Astrocyte (in vitro differentiated cells and primary cell): ENCODE measurements at regions not wholly inside any gene's neighbourhood (a gene's known extent, or its start where the extent isn't known, plus 50 kb on each side); places are given as distances from the start of the nearest gene placed in this dataset.
"Not testable (repeated sequence)": the region's sequence is repeated elsewhere in the genome, so short reads cannot be mapped to it uniquely, and the experiment has no call there.

Experiments used
- DNase-seq: peaks from one replicate; pipeline ENCODE4 v3.0.0-alpha.2; 2010; ENCODE audit warnings: low read depth
- FAIRE-seq: peaks from 2 replicates; lab custom pipeline; 2011; peaks lifted over from hg19 to GRCh38; lab: Jason Lieb, UNC
- H2AFZ ChIP-seq: 2 replicates; pipeline ENCODE4 v1.6.0; 2012; ENCODE audit warnings: low read depth, low read length, inconsistent platforms
- H3K27ac ChIP-seq: 2 replicates; pipeline ENCODE4 v1.5.1; 2011; ENCODE audit warnings: low read depth, low read length, inconsistent platforms
- H3K27me3 ChIP-seq: 2 replicates; pipeline ENCODE4 v1.6.0; 2011; ENCODE audit warnings: low read length, inconsistent platforms; ENCODE audit not compliant: insufficient read depth
- H3K36me3 ChIP-seq: 2 replicates; pipeline ENCODE4 v1.5.1; 2011; ENCODE audit warnings: low read length, inconsistent platforms; ENCODE audit not compliant: insufficient read depth
- H3K4me1 ChIP-seq: 2 replicates; pipeline ENCODE4 v1.5.1; 2011; ENCODE audit warnings: low read length, inconsistent platforms; ENCODE audit not compliant: insufficient read depth
- H3K4me2 ChIP-seq: 2 replicates; pipeline ENCODE4 v1.6.0; 2012; ENCODE audit warnings: low read length, inconsistent platforms
- H3K4me3 ChIP-seq: 2 replicates; pipeline ENCODE4 v1.5.1; 2011; ENCODE audit warnings: low read depth, mild to moderate bottlenecking, low read length, inconsistent platforms; ENCODE audit not compliant: insufficient read depth
- H3K79me2 ChIP-seq: 2 replicates; pipeline ENCODE4 v1.6.0; 2012; ENCODE audit warnings: mild to moderate bottlenecking, low read length, inconsistent platforms; ENCODE audit not compliant: insufficient read depth
- H3K9ac ChIP-seq: 2 replicates; pipeline ENCODE4 v1.6.0; 2012; ENCODE audit warnings: mild to moderate bottlenecking, low read length, inconsistent platforms
- H3K9me3 ChIP-seq: 2 replicates; pipeline ENCODE4 v1.5.1; 2012; ENCODE audit warnings: low read depth, mild to moderate bottlenecking, low read length, inconsistent platforms; ENCODE audit not compliant: insufficient read depth
- H4K20me1 ChIP-seq: 2 replicates; pipeline ENCODE4 v1.6.0; 2012; ENCODE audit warnings: low read length, inconsistent platforms; ENCODE audit not compliant: insufficient read depth
- H3K27ac Mint-ChIP-seq: one replicate; pipeline ENCODE4 v1.8.0; 2021; ENCODE audit warnings: mild to moderate bottlenecking, mixed read lengths; ENCODE audit not compliant: unreplicated experiment
- H3K27me3 Mint-ChIP-seq: one replicate; pipeline ENCODE4 v1.8.0; 2021; ENCODE audit warnings: low read depth, mixed read lengths; ENCODE audit not compliant: unreplicated experiment
- H3K36me3 Mint-ChIP-seq: one replicate; pipeline ENCODE4 v1.8.0; 2021; ENCODE audit warnings: low read depth, mixed read lengths; ENCODE audit not compliant: unreplicated experiment
- H3K4me1 Mint-ChIP-seq: one replicate; pipeline ENCODE4 v1.8.0; 2021; ENCODE audit warnings: low read depth, mixed read lengths; ENCODE audit not compliant: unreplicated experiment
- H3K4me3 Mint-ChIP-seq: one replicate; pipeline ENCODE4 v1.8.0; 2021; ENCODE audit warnings: mild to moderate bottlenecking, moderate library complexity, mixed read lengths; ENCODE audit not compliant: unreplicated experiment
- H3K9me3 Mint-ChIP-seq: one replicate; pipeline ENCODE4 v1.8.0; 2021; ENCODE audit warnings: mild to moderate bottlenecking, mixed read lengths; ENCODE audit not compliant: unreplicated experiment
- EZH2 ChIP-seq: IDR thresholded peaks from 2 replicates; pipeline ENCODE4 v1.6.1; 2012; ENCODE audit warnings: mild to moderate bottlenecking, low read length, inconsistent platforms; ENCODE audit not compliant: insufficient read depth
- TF ChIP-seq, protein P1 (sequence below): IDR thresholded peaks from 2 replicates; pipeline ENCODE4 v1.5.1; 2011; ENCODE audit warnings: low read depth, mild to moderate bottlenecking, inconsistent platforms, low read length, moderate library complexity; ENCODE audit not compliant: insufficient read depth

GRCh38 chr12:63496654-63497053 lies 171.6 kb downstream of the DPY19L2 start:
- Mint-ChIP-seq H3K27ac (no peak overlapping the region), H3K9me3 (peaks cover 6% of the 10 kb centered on the region), H3K4me3 (no peak overlapping the region), H3K27me3 (no peaks in the 10 kb centered on the region), H3K4me1 (no peaks in the 10 kb centered on the region), H3K36me3 (no peaks in the 10 kb centered on the region)
- DNase-seq (no peak), FAIRE-seq (no peak)
- no peaks in the 10 kb centered on the region for H3K27me3 ChIP-seq
- no peak overlapping the region for H3K9ac ChIP-seq
- H2AFZ ChIP-seq, result no peak overlapping the region
- TF ChIP-seq, protein P1, sequence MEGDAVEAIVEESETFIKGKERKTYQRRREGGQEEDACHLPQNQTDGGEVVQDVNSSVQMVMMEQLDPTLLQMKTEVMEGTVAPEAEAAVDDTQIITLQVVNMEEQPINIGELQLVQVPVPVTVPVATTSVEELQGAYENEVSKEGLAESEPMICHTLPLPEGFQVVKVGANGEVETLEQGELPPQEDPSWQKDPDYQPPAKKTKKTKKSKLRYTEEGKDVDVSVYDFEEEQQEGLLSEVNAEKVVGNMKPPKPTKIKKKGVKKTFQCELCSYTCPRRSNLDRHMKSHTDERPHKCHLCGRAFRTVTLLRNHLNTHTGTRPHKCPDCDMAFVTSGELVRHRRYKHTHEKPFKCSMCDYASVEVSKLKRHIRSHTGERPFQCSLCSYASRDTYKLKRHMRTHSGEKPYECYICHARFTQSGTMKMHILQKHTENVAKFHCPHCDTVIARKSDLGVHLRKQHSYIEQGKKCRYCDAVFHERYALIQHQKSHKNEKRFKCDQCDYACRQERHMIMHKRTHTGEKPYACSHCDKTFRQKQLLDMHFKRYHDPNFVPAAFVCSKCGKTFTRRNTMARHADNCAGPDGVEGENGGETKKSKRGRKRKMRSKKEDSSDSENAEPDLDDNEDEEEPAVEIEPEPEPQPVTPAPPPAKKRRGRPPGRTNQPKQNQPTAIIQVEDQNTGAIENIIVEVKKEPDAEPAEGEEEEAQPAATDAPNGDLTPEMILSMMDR, result no peak
- no peak for TF ChIP-seq EZH2
- H4K20me1 ChIP-seq, result no peaks in the 10 kb centered on the region
- H3K4me1 ChIP-seq, result no peaks in the 10 kb centered on the region
- H3K4me3 ChIP-seq, result no peak overlapping the region
- H3K79me2 ChIP-seq, result no peaks in the 10 kb centered on the region
- no peak overlapping the region for H3K4me2 ChIP-seq
- H3K9me3 ChIP-seq, result peaks cover 3% of the 10 kb centered on the region
- H3K36me3 ChIP-seq, result no peaks in the 10 kb centered on the region
- no peak overlapping the region for H3K27ac ChIP-seq

DNA sequence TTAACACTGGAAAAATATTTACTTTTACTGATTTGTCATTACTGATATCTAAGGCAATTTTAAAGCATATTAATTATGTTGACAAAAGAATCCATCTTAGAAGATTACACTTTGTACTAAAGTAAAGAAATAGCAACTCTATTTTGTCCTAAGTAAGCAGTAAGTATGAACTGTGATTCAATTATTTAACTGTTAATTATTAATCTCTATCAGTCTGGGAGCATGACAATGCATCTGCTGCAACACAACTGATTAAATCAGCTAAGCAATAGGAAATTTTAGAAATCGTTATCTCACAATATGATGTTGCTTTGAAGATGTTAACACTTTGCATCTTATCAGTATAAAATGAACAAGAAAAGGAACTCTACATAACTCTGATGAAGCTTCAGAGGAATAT lies 172.3 kb downstream of the DPY19L2 start:
- H3K9me3 ChIP-seq, result peaks cover 3% of the 10 kb centered on the region
- no peaks in the 10 kb centered on the region for H3K4me1 ChIP-seq
- no peak for FAIRE-seq
- no peak overlapping the region for H3K4me2 ChIP-seq
- H3K4me3 ChIP-seq, result no peak overlapping the region
- no peak overlapping the region for H2AFZ ChIP-seq
- TF ChIP-seq, protein P1, result no peak
- TF ChIP-seq EZH2, result no peak
- Mint-ChIP-seq H3K9me3 (peaks cover 9% of the 10 kb centered on the region), H3K27me3 (no peaks in the 10 kb centered on the region), H3K4me3 (no peak overlapping the region), H3K27ac (no peak overlapping the region), H3K36me3 (no peaks in the 10 kb centered on the region), H3K4me1 (no peaks in the 10 kb centered on the region)
- H3K9ac ChIP-seq, result no peak overlapping the region
- H3K79me2 ChIP-seq, result no peaks in the 10 kb centered on the region
- H4K20me1 ChIP-seq, result no peaks in the 10 kb centered on the region
- no peak for DNase-seq
- H3K27ac ChIP-seq, result no peak overlapping the region
- H3K27me3 ChIP-seq, result no peaks in the 10 kb centered on the region
- no peaks in the 10 kb centered on the region for H3K36me3 ChIP-seq

GRCh38 chr12:63493357-63493756 lies 174.9 kb downstream of the DPY19L2 start:
- H3K79me2 ChIP-seq, H3K4me1 ChIP-seq, H3K27ac Mint-ChIP-seq, H3K4me2 ChIP-seq, H3K9ac ChIP-seq, FAIRE-seq, H3K4me1 Mint-ChIP-seq, H3K27ac ChIP-seq, H4K20me1 ChIP-seq, H3K36me3 Mint-ChIP-seq, DNase-seq, H3K4me3 ChIP-seq, H3K4me3 Mint-ChIP-seq, H3K27me3 Mint-ChIP-seq, H3K9me3 ChIP-seq, H3K36me3 ChIP-seq, H3K27me3 ChIP-seq, H2AFZ ChIP-seq: not testable (repeated sequence)
- peaks cover 17% of the 10 kb centered on the region for H3K9me3 Mint-ChIP-seq
